ENCODE measurements at regions not wholly inside any gene's neighbourhood (a gene's known extent, or its start where the extent isn't known, plus 50 kb on each side); places are given as distances from the start of the nearest gene placed in this dataset.

GRCh38 chr3:20751296-20751695, 565.3 kb upstream of the SGO1 start:
- intact Hi-C loops (cut with DNase I; ENCODE audit: low total_unique reads) = no loop called here
- H3K27me3 ChIP-seq = no peaks in the 10 kb centered on the region
- DNase-seq = no peak
- no peak overlapping the region for H3K27ac ChIP-seq
- no peak overlapping the region for H3K4me3 ChIP-seq
- no peaks in the 10 kb centered on the region for H3K36me3 ChIP-seq
- WGBS, 5 donors = 65 to 72% (median 68%) methylated on average over 4 of the region's 4 CpGs
- no peaks in the 10 kb centered on the region for H3K4me1 ChIP-seq
- no peak for TF ChIP-seq POLR2A (IDR thresholded peaks at IDR 0.05)
- no peak for TF ChIP-seq EP300 (IDR thresholded peaks at IDR 0.05)
- no peak for TF ChIP-seq POLR2AphosphoS5 (IDR thresholded peaks at IDR 0.05)
- no peak for TF ChIP-seq CTCF (IDR thresholded peaks at IDR 0.05)
- no peaks in the 10 kb centered on the region for H3K9me3 ChIP-seq

GRCh38 chr3:20747741-20748140, 561.7 kb upstream of the SGO1 start:
- Histone ChIP-seq H3K36me3 (no peaks in the 10 kb centered on the region), H3K9me3 (no peaks in the 10 kb centered on the region), H3K4me3 (no peak overlapping the region), H3K4me1 (no peaks in the 10 kb centered on the region), H3K27me3 (no peaks in the 10 kb centered on the region), H3K27ac (no peak overlapping the region)
- TF ChIP-seq EP300 (IDR thresholded peaks at IDR 0.05) = no peak
- no peak for TF ChIP-seq CTCF (IDR thresholded peaks at IDR 0.05)
- TF ChIP-seq POLR2AphosphoS5 (IDR thresholded peaks at IDR 0.05) = no peak
- no peak for TF ChIP-seq POLR2A (IDR thresholded peaks at IDR 0.05)
- DNase-seq = no peak
- WGBS, 5 donors = 50 to 70% (median 66%) methylated on average over 1 of the region's 1 CpG
- intact Hi-C loops (cut with DNase I; ENCODE audit: low total_unique reads) = no loop called here

GRCh38 chr3:20743553-20744321, 557.7 kb upstream of the SGO1 start:
- 50 to 62% (median 56%) methylated on average over 1 of the region's 1 CpG for WGBS, 5 donors
- H3K9me3 ChIP-seq = no peaks in the 10 kb centered on the region

GRCh38 chr3:20742903-20743552, 557.0 kb upstream of the SGO1 start:
- intact Hi-C loops (cut with DNase I; ENCODE audit: low total_unique reads) = no loop called here
- Histone ChIP-seq H3K4me1 (no peaks in the 10 kb centered on the region), H3K27ac (no peak overlapping the region), H3K9me3 (no peaks in the 10 kb centered on the region), H3K36me3 (no peaks in the 10 kb centered on the region), H3K27me3 (no peaks in the 10 kb centered on the region), H3K4me3 (no peak overlapping the region)
- TF ChIP-seq EP300 (IDR thresholded peaks at IDR 0.05) = no peak
- TF ChIP-seq CTCF (IDR thresholded peaks at IDR 0.05) = no peak
- TF ChIP-seq POLR2AphosphoS5 (IDR thresholded peaks at IDR 0.05) = no peak
- TF ChIP-seq POLR2A (IDR thresholded peaks at IDR 0.05) = no peak
- DNase-seq = peak in 1 of 2 donors; percentile 20
- 47 to 60% (median 54%) methylated on average over 2 of the region's 2 CpGs for WGBS, 5 donors

More at GRCh38 chr3:20743553-20744321, 557.7 kb upstream of the SGO1 start:
- peak in 1 of 2 donors; percentile 10 for DNase-seq
- Histone ChIP-seq H3K36me3 (no peaks in the 10 kb centered on the region), H3K27me3 (no peaks in the 10 kb centered on the region), H3K4me3 (no peak overlapping the region), H3K27ac (no peak overlapping the region), H3K4me1 (no peaks in the 10 kb centered on the region)
- TF ChIP-seq CTCF (IDR thresholded peaks at IDR 0.05) = no peak
- TF ChIP-seq POLR2A (IDR thresholded peaks at IDR 0.05) = no peak
- no peak for TF ChIP-seq POLR2AphosphoS5 (IDR thresholded peaks at IDR 0.05)
- no peak for TF ChIP-seq EP300 (IDR thresholded peaks at IDR 0.05)
- intact Hi-C loops (cut with DNase I; ENCODE audit: low total_unique reads) = no loop called here
